ENCODE measurements at regions not wholly inside any gene's neighbourhood (a gene's known extent, or its start where the extent isn't known, plus 50 kb on each side); places are given as distances from the start of the nearest gene placed in this dataset.
A peak's percentile ranks its signal among the peaks of the same experiment; 100 is the strongest.

GRCh38 chr21:41108668-41109585 lies 59.0 kb upstream of the BACE2 start:
- no peaks in the 10 kb centered on the region for H3K9me2 ChIP-seq (ENCODE audit: insufficient read depth, low read length)
- peak overlapping the region; percentile 4 for H3K9ac ChIP-seq (ENCODE audit: low read length)
- H3K9me3 ChIP-seq (ENCODE audit: low read length): no peaks in the 10 kb centered on the region
- H3K36me3 ChIP-seq (ENCODE audit: insufficient read depth, low read length): no peaks in the 10 kb centered on the region
- no peak overlapping the region for H3K4me3 ChIP-seq (ENCODE audit: low read length)
- no peak overlapping the region for H3K4me2 ChIP-seq (ENCODE audit: low read length)
- H3K27me3 ChIP-seq (ENCODE audit: insufficient read depth, low read depth, low read length): no peaks in the 10 kb centered on the region
- peak overlapping the region; percentile 50 for H3K27ac ChIP-seq (ENCODE audit: low read length)
- TF ChIP-seq TAF1 (IDR thresholded peaks at IDR 0.05; ENCODE audit: low read depth) (no peak), EZH2 (IDR thresholded peaks at IDR 0.05; ENCODE audit: borderline replicate concordance, insufficient read depth, low read length, poor library complexity, severe bottlenecking) (no peak), POLR2AphosphoS5 (IDR thresholded peaks at IDR 0.05) (peak; percentile 50), REST (IDR thresholded peaks at IDR 0.05; ENCODE audit: borderline replicate concordance) (no peak), SMC3 (conservative IDR thresholded peaks at IDR 0.05; ENCODE audit: poor library complexity) (no peak), EP300 (conservative IDR thresholded peaks at IDR 0.05; ENCODE audit: poor library complexity, severe bottlenecking) (peak; percentile 80), MXI1 (conservative IDR thresholded peaks at IDR 0.05; ENCODE audit: poor library complexity, severe bottlenecking) (no peak), CTCF (IDR thresholded peaks at IDR 0.05; ENCODE audit: poor library complexity, severe bottlenecking) (no peak)
- H4K20me1 ChIP-seq (ENCODE audit: insufficient read depth): no peaks in the 10 kb centered on the region
- H2AFZ ChIP-seq (ENCODE audit: low read depth, low read length): peak overlapping the region; percentile 7
- H3F3A ChIP-seq (ENCODE audit: insufficient read depth, low read length, poor library complexity, severe bottlenecking): no peaks in the 10 kb centered on the region
- no peaks in the 10 kb centered on the region for H3K79me2 ChIP-seq (replicated peaks; ENCODE audit: insufficient read depth, low read length)

DNA sequence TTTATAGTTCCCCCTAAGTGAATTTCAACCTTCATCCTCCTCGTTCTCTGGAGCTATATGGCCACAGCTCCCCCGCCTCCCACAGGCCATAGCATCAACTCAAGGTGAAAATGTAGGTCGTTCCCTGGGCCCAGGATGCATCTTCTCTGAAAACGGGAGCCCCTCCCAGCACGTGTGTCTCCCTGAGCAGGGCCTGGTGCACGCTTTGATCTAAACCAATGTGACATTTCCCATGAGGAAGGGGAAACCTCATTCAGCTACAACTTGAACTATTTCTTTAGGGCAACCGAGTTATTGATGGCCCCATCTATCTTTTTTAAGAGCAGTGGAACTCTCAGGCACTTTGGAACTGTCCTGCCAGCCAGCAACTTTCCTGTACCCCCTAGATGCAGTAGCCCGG lies 57.8 kb upstream of the BACE2 start:
- Histone ChIP-seq H3K9ac (ENCODE audit: low read length) (no peak overlapping the region), H3K4me2 (ENCODE audit: low read length) (no peak overlapping the region), H3K36me3 (ENCODE audit: insufficient read depth, low read length) (no peaks in the 10 kb centered on the region), H3K27me3 (ENCODE audit: insufficient read depth, low read depth, low read length) (no peaks in the 10 kb centered on the region), H4K20me1 (ENCODE audit: insufficient read depth) (no peaks in the 10 kb centered on the region), H3F3A (ENCODE audit: insufficient read depth, low read length, poor library complexity, severe bottlenecking) (no peaks in the 10 kb centered on the region), H2AFZ (ENCODE audit: low read depth, low read length) (no peak overlapping the region), H3K79me2 (replicated peaks; ENCODE audit: insufficient read depth, low read length) (no peaks in the 10 kb centered on the region), H3K4me3 (ENCODE audit: low read length) (no peak overlapping the region), H3K27ac (ENCODE audit: low read length) (peak overlapping the region; percentile 50), H3K9me2 (ENCODE audit: insufficient read depth, low read length) (no peaks in the 10 kb centered on the region), H3K9me3 (ENCODE audit: low read length) (no peaks in the 10 kb centered on the region)
- TF ChIP-seq RAD21 (conservative IDR thresholded peaks at IDR 0.05) (no peak), TAF1 (IDR thresholded peaks at IDR 0.05; ENCODE audit: low read depth) (no peak), POLR2AphosphoS5 (IDR thresholded peaks at IDR 0.05) (no peak), CTCF (IDR thresholded peaks at IDR 0.05; ENCODE audit: poor library complexity, severe bottlenecking) (no peak), EP300 (conservative IDR thresholded peaks at IDR 0.05; ENCODE audit: poor library complexity, severe bottlenecking) (no peak), REST (IDR thresholded peaks at IDR 0.05; ENCODE audit: borderline replicate concordance) (no peak), EZH2 (IDR thresholded peaks at IDR 0.05; ENCODE audit: borderline replicate concordance, insufficient read depth, low read length, poor library complexity, severe bottlenecking) (no peak), MXI1 (conservative IDR thresholded peaks at IDR 0.05; ENCODE audit: poor library complexity, severe bottlenecking) (no peak), SMC3 (conservative IDR thresholded peaks at IDR 0.05; ENCODE audit: poor library complexity) (no peak)
